ENCODE measurements at regions not wholly inside any gene's neighbourhood (a gene's known extent, or its start where the extent isn't known, plus 50 kb on each side); places are given as distances from the start of the nearest gene placed in this dataset.

GRCh38 chr11:19357943-19358342 lies 117.2 kb upstream of the E2F8 start:
- no peak overlapping the region for H3K27ac ChIP-seq (ENCODE audit: low read depth in 1 of 2, low read length in 2 of 2)
- peaks cover 4 to 18% of the 10 kb centered on the region in 2 donors for H3K27me3 ChIP-seq (ENCODE audit: control insufficient read depth in 2 of 2, insufficient read depth in 2 of 2, low read length in 2 of 2)
- H3K9ac ChIP-seq (ENCODE audit: insufficient read depth, low read length, poor library complexity, severe bottlenecking), result no peak overlapping the region
- 81% methylated on average over 3 of the region's 3 CpGs for WGBS (ENCODE audit: insufficient coverage)
- H3K4me1 ChIP-seq (ENCODE audit: control insufficient read depth in 1 of 2, insufficient read depth in 2 of 2, low read length in 2 of 2), result no peaks in the 10 kb centered on the region
- no peak overlapping the region for H3K4me3 ChIP-seq (replicated peaks in 1 of 3; ENCODE audit: low read depth in 2 of 3, low read length in 3 of 3)
- DNase-seq, result no peak
- H4K20me1 ChIP-seq (ENCODE audit: insufficient read depth, low read length), result no peaks in the 10 kb centered on the region
- peaks cover 0 to 16% (median 2%) of the 10 kb centered on the region in 3 donors for H3K27me3 Mint-ChIP-seq (ENCODE audit: low read depth in 3 of 3)
- H3K36me3 Mint-ChIP-seq, result no peaks in the 10 kb centered on the region
- no peaks in the 10 kb centered on the region for H3K4me1 Mint-ChIP-seq
- H3K9me3 Mint-ChIP-seq, result no peaks in the 10 kb centered on the region
- no peak overlapping the region for H3K4me3 Mint-ChIP-seq
- H3K36me3 ChIP-seq (replicated peaks in 1 of 2; ENCODE audit: control insufficient read depth in 1 of 2, insufficient read depth in 2 of 2, low read length in 2 of 2), result no peaks in the 10 kb centered on the region
- H3K9me3 ChIP-seq (replicated peaks in 1 of 2; ENCODE audit: control insufficient read depth in 1 of 2, insufficient read depth in 1 of 2, low read length in 2 of 2), result no peaks in the 10 kb centered on the region
- peak overlapping the region in 1 of 7 donors; percentile 37 for H3K27ac Mint-ChIP-seq
- H3K79me2 ChIP-seq (ENCODE audit: insufficient read depth, low read length), result no peaks in the 10 kb centered on the region
- intact Hi-C loops (cut with micrococcal nuclease), result no loop called here
- no peak overlapping the region for H2AFZ ChIP-seq (ENCODE audit: insufficient read depth, low read depth, low read length, poor library complexity, severe bottlenecking)
- H3K4me2 ChIP-seq (replicated peaks; ENCODE audit: extremely low read depth, low read length, poor library complexity, severe bottlenecking), result no peak overlapping the region
- no peak for TF ChIP-seq CTCF (IDR thresholded peaks at IDR 0.05)

- Mint-ChIP-seq H3K36me3 (no peaks in the 10 kb centered on the region), H3K4me3 (no peak overlapping the region), H3K4me1 (no peaks in the 10 kb centered on the region), H3K9me3 (no peaks in the 10 kb centered on the region), H3K27ac (peak overlapping the region in 1 of 7 donors; percentile 62), H3K27me3 (ENCODE audit: low read depth in 3 of 3) (peaks cover 5 to 20% (median 11%) of the 10 kb centered on the region in 3 donors)
- Histone ChIP-seq H3K79me2 (ENCODE audit: insufficient read depth, low read length) (no peaks in the 10 kb centered on the region), H3K9ac (ENCODE audit: insufficient read depth, low read length, poor library complexity, severe bottlenecking) (no peak overlapping the region), H3K27ac (ENCODE audit: low read depth in 1 of 2, low read length in 2 of 2) (no peak overlapping the region), H3K4me3 (replicated peaks in 1 of 3; ENCODE audit: low read depth in 2 of 3, low read length in 3 of 3) (no peak overlapping the region), H4K20me1 (ENCODE audit: insufficient read depth, low read length) (no peaks in the 10 kb centered on the region), H3K27me3 (ENCODE audit: control insufficient read depth in 2 of 2, insufficient read depth in 2 of 2, low read length in 2 of 2) (peaks cover 4 to 18% of the 10 kb centered on the region in 2 donors), H3K4me1 (ENCODE audit: control insufficient read depth in 1 of 2, insufficient read depth in 2 of 2, low read length in 2 of 2) (no peaks in the 10 kb centered on the region), H2AFZ (ENCODE audit: insufficient read depth, low read depth, low read length, poor library complexity, severe bottlenecking) (no peak overlapping the region), H3K36me3 (replicated peaks in 1 of 2; ENCODE audit: control insufficient read depth in 1 of 2, insufficient read depth in 2 of 2, low read length in 2 of 2) (no peaks in the 10 kb centered on the region), H3K9me3 (replicated peaks in 1 of 2; ENCODE audit: control insufficient read depth in 1 of 2, insufficient read depth in 1 of 2, low read length in 2 of 2) (no peaks in the 10 kb centered on the region), H3K4me2 (replicated peaks; ENCODE audit: extremely low read depth, low read length, poor library complexity, severe bottlenecking) (no peak overlapping the region)
- no peak for DNase-seq
- WGBS (ENCODE audit: insufficient coverage), result no CpG with 5 or more reads among the region's 1 CpG
- TF ChIP-seq CTCF (IDR thresholded peaks at IDR 0.05), result no peak
- intact Hi-C loops (cut with micrococcal nuclease), result no loop called here
Measured at GRCh38 chr11:19355601-19356000, 114.9 kb upstream of the E2F8 start.
